K562 (cell line): ENCODE measurements at regions not wholly inside any gene's neighbourhood (a gene's known extent, or its start where the extent isn't known, plus 50 kb on each side); places are given as distances from the start of the nearest gene placed in this dataset.

Source experiments
- ATAC-seq: fragments of 200-7000 bp; cut with Tn5 transposase; 3 replicates; pipeline ENCODE4 v1.9.1; 2020; ENCODE audit warnings: moderate library complexity
- BruUV-seq: library from RNA; stranded (reverse); fragments of 400-500 nt; replicated peaks from 2 replicates; lab custom pipeline; 2021; lab: Mats Ljungman, UMichigan
- CTCF ChIA-PET: fragments of 300-600 bp; formaldehyde crosslinking; extraction: SDS; loops from one replicate; lab custom pipeline; 2021; ENCODE audit warnings: low intra/inter-chr PET ratio; lab: Yijun Ruan, JAX
- POLR2A ChIA-PET: fragments of 300-600, 350-650 bp; sonication (Branson Sonifier 250); formaldehyde crosslinking; extraction: SDS; loops from one replicate; lab custom pipeline; 2021; ENCODE audit warnings: antibody characterized with exemption, inconsistent platforms; lab: Yijun Ruan, JAX
- DNase-seq, 4 experiments: peaks; one replicate each; pipeline versions ENCODE4 v3.0.0 to v3.0.0-alpha.2; 2011 to 2018; ENCODE audit warnings: low spot score in 3 of 4, mixed read lengths in 3 of 4; ENCODE audit errors: extremely low read depth in 1 of 4
- FAIRE-seq: peaks from 2 replicates; lab custom pipeline; 2011; peaks lifted over from hg19 to GRCh38; lab: Jason Lieb, UNC
- H2AFZ ChIP-seq: 2 replicates; pipeline ENCODE4 v1.6.0; 2011; ENCODE audit warnings: low read depth, low read length, control low read depth, inconsistent platforms
- H3K27ac ChIP-seq: fragments of 200-600 bp; 3 replicates; pipeline ENCODE4 v1.8.0; 2011; ENCODE audit warnings: low read depth, mild to moderate bottlenecking, control low read depth, inconsistent platforms, low read length, moderate library complexity, mixed read lengths; ENCODE audit errors: extremely low read depth
- H3K27me3 ChIP-seq, 2 experiments: fragments of 300-600 bp in 1 of 2; 2 replicates in 1 of 2; 3 replicates in 1 of 2; pipeline versions ENCODE4 v1.6.0 to v1.8.0; 2011; ENCODE audit warnings: inconsistent platforms in 2 of 2, low read length in 2 of 2, mild to moderate bottlenecking in 1 of 2, mixed read lengths in 1 of 2, moderate library complexity in 1 of 2; ENCODE audit not compliant: control insufficient read depth in 2 of 2, insufficient read depth in 2 of 2
- H3K36me3 ChIP-seq: fragments of 300-600 bp; 3 replicates; pipeline ENCODE4 v1.8.0; 2011; ENCODE audit warnings: mild to moderate bottlenecking, low read length, inconsistent platforms; ENCODE audit not compliant: control insufficient read depth, insufficient read depth
- H3K4me1 ChIP-seq, 2 experiments: fragments of 200-600 bp in 1 of 2; replicated peaks in 1 of 2; 2 replicates in 1 of 2; 3 replicates in 1 of 2; pipeline versions ENCODE4 v1.5.1 to v1.8.0; 2011; ENCODE audit warnings: inconsistent platforms in 2 of 2, low read length in 2 of 2, mild to moderate bottlenecking in 1 of 2, mixed read lengths in 1 of 2, moderate library complexity in 1 of 2; ENCODE audit not compliant: control insufficient read depth in 2 of 2, insufficient read depth in 2 of 2
- H3K4me2 ChIP-seq: 2 replicates; pipeline ENCODE4 v1.6.1; 2011; ENCODE audit warnings: low read length, control low read depth, inconsistent platforms, mixed read lengths; ENCODE audit not compliant: insufficient read depth
- H3K4me3 ChIP-seq: fragments of 200-600 bp; sonication (generic), shearing (Covaris generic); 2 replicates; pipeline ENCODE4 v1.5.1; 2016; ENCODE audit warnings: control low read depth, inconsistent platforms
- H3K79me2 ChIP-seq: fragments of 200-600 bp; 3 replicates; pipeline ENCODE4 v1.8.0; 2011; ENCODE audit warnings: low read length, inconsistent platforms; ENCODE audit not compliant: control insufficient read depth, insufficient read depth
- H3K9ac ChIP-seq, 2 experiments: 2 replicates each; pipeline versions ENCODE4 v1.6.0 to v1.6.1; 2011; ENCODE audit warnings: low read depth in 2 of 2, low read length in 2 of 2, control low read depth in 1 of 2, inconsistent platforms in 1 of 2, mild to moderate bottlenecking in 1 of 2, mixed read lengths in 1 of 2; ENCODE audit not compliant: insufficient read depth in 1 of 2
- H3K9me1 ChIP-seq: one replicate; pipeline ENCODE4 v1.6.0; 2011; ENCODE audit warnings: inconsistent platforms, mild to moderate bottlenecking, low read length, moderate library complexity; ENCODE audit not compliant: control insufficient read depth, insufficient read depth
- H3K9me3 ChIP-seq: replicated peaks from 2 replicates; pipeline ENCODE4 v1.5.1; 2011; ENCODE audit warnings: low read depth, low read length, inconsistent platforms; ENCODE audit not compliant: control insufficient read depth, insufficient read depth
- H4K20me1 ChIP-seq: replicated peaks from 2 replicates; pipeline ENCODE4 v1.6.1; 2011; ENCODE audit warnings: low read length, inconsistent platforms, mixed read lengths; ENCODE audit not compliant: control insufficient read depth, insufficient read depth
- MTA1 ChIP-seq: fragments of 450-650 bp; IDR thresholded peaks from 2 replicates; pipeline ENCODE4 v1.6.1; 2017; ENCODE audit warnings: borderline replicate concordance
- SMARCC2 ChIP-seq: fragments of 450-650 bp; IDR thresholded peaks from 2 replicates; pipeline ENCODE4 v1.6.1; 2017; ENCODE audit warnings: antibody characterized with exemption, moderate library complexity, mild to moderate bottlenecking, low read depth
- ZNF197 ChIP-seq: fragments of 200-800 bp; sonication (Bioruptor generic); IDR thresholded peaks from 2 replicates; pipeline ENCODE4 v1.6.1; 2016; ENCODE audit warnings: low read depth, missing genetic modification characterization, missing compliant biosample characterization
- ZNF398 ChIP-seq: fragments of 250-450 bp; sonication (Bioruptor Pico); IDR thresholded peaks from 2 replicates; pipeline ENCODE4 v1.8.0; 2021; ENCODE audit warnings: moderate library complexity, mild to moderate bottlenecking, inconsistent platforms
- ZNF655 ChIP-seq: fragments of 250-450 bp; sonication (Bioruptor Pico); IDR thresholded peaks from 2 replicates; pipeline ENCODE4 v1.5.0; 2021
- WGBS: fragments of 100-300 bp; shearing (Covaris generic); methylation state at CpG from one replicate; pipeline ENCODE4 v1.1.6; 2016; ENCODE audit warnings: low coverage, mixed read lengths; ENCODE audit not compliant: insufficient coverage; ENCODE audit errors: missing lambda C conversion rate; 5-methylcytosine and 5-hydroxymethylcytosine counted together
- in situ Hi-C: fragments of 300-500 bp; cut with MboI; formaldehyde crosslinking; loops from 4 replicates; pipeline ENCODE4 v1.15.0; 2018; ENCODE audit warnings: inconsistent platforms, mixed read lengths
- intact Hi-C: fragments of 100-400 bp; cut with micrococcal nuclease; formaldehyde crosslinking; loops from 2 replicates; pipeline ENCODE4 v1.14.2; 2022
- TF ChIP-seq, protein P1 (sequence below): sonication (generic); formaldehyde crosslinking; IDR thresholded peaks from 2 replicates; pipeline ENCODE4 v1.8.1; 2023; ENCODE audit warnings: mild to moderate bottlenecking, missing genetic modification reagents

- H3K4me2 ChIP-seq: no peak overlapping the region
- in situ Hi-C loops (no loop called here), intact Hi-C loops (no loop called here)
- no peak for FAIRE-seq
- BruUV-seq: no TSS peak
- no peak overlapping the region for H3K9ac ChIP-seq
- DNase-seq: no peak
- no peaks in the 10 kb centered on the region for H3K79me2 ChIP-seq
- POLR2A ChIA-PET: no interaction called here
- 0% methylated on average over 5 of the region's 5 CpGs for WGBS
- no peaks in the 10 kb centered on the region for H3K4me1 ChIP-seq
- H3K27ac ChIP-seq: no peak overlapping the region
- H3K27me3 ChIP-seq: no peaks in the 10 kb centered on the region
- ATAC-seq: no peak
- CTCF ChIA-PET: no interaction called here
- no peak overlapping the region for H2AFZ ChIP-seq
- no peaks in the 10 kb centered on the region for H3K9me1 ChIP-seq
- H3K4me3 ChIP-seq: no peak overlapping the region
- H4K20me1 ChIP-seq: no peaks in the 10 kb centered on the region
- no peaks in the 10 kb centered on the region for H3K36me3 ChIP-seq
- no peaks in the 10 kb centered on the region for H3K9me3 ChIP-seq
- TF ChIP-seq SMARCC2 (no peak), MTA1 (no peak), ZNF197 (CRISPR knock-in tag) (no peak), ZNF398 (CRISPR knock-in tag) (no peak)
Observed at GRCh38 chr5:57408285-57408684, 74.3 kb downstream of the ACTBL2 start.

- H3K79me2 ChIP-seq: no peaks in the 10 kb centered on the region
- ATAC-seq (no peak), FAIRE-seq (no peak)
Observed at GRCh38 chr5:57407391-57407790, 75.2 kb downstream of the ACTBL2 start.

More at GRCh38 chr5:57407391-57407790, 75.2 kb downstream of the ACTBL2 start:
- CTCF ChIA-PET: no interaction called here
- 3% methylated on average over 5 of the region's 5 CpGs for WGBS
- DNase-seq: no peak
- TF ChIP-seq ZNF655 (CRISPR knock-in tag): no peak
- TF ChIP-seq, protein P1, sequence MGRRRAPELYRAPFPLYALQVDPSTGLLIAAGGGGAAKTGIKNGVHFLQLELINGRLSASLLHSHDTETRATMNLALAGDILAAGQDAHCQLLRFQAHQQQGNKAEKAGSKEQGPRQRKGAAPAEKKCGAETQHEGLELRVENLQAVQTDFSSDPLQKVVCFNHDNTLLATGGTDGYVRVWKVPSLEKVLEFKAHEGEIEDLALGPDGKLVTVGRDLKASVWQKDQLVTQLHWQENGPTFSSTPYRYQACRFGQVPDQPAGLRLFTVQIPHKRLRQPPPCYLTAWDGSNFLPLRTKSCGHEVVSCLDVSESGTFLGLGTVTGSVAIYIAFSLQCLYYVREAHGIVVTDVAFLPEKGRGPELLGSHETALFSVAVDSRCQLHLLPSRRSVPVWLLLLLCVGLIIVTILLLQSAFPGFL (CRISPR knock-in tag): no peak
- in situ Hi-C loops (no loop called here), intact Hi-C loops (no loop called here)
- Histone ChIP-seq H3K27ac (no peak overlapping the region), H2AFZ (no peak overlapping the region), H3K4me3 (no peak overlapping the region), H3K9me1 (no peaks in the 10 kb centered on the region), H3K9ac (no peak overlapping the region), H4K20me1 (no peaks in the 10 kb centered on the region), H3K4me2 (no peak overlapping the region), H3K36me3 (no peaks in the 10 kb centered on the region), H3K9me3 (no peaks in the 10 kb centered on the region), H3K27me3 (no peaks in the 10 kb centered on the region), H3K4me1 (no peaks in the 10 kb centered on the region)
- POLR2A ChIA-PET: no interaction called here
- no TSS peak for BruUV-seq
